ENCODE measurements at regions not wholly inside any gene's neighbourhood (a gene's known extent, or its start where the extent isn't known, plus 50 kb on each side); places are given as distances from the start of the nearest gene placed in this dataset.

DNA sequence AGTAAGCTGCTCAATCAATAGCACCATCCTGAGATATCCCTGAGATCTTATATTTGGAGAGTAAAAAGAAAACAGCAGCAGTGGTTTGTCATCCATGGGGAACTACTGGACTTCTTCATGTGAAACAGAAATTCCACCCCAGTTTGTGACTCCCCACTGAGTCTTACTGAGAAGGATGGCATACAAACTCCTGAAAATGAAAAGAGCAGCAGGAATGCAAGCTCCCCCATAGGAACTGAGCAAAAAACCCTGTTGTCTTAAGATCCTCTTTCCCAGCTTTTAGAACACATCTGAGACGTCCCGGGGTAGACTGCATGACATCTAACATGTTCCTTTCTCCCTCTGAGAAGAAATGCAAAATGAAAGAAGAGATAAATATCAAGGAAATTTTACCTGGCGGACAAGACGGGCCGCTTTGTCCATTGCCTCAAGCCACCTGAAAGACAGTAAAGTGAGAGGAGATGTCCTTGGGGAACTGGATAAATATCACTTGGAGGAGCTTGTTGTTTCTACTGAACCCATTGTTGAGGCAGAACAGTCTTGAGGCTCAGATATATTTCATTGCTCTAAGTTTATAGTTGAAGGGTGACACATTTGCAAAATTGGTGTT, 117.1 kb downstream of the NUDT12 start:
- no peak for TF ChIP-seq POLR2A (IDR thresholded peaks at IDR 0.05)
- TF ChIP-seq, protein P1, sequence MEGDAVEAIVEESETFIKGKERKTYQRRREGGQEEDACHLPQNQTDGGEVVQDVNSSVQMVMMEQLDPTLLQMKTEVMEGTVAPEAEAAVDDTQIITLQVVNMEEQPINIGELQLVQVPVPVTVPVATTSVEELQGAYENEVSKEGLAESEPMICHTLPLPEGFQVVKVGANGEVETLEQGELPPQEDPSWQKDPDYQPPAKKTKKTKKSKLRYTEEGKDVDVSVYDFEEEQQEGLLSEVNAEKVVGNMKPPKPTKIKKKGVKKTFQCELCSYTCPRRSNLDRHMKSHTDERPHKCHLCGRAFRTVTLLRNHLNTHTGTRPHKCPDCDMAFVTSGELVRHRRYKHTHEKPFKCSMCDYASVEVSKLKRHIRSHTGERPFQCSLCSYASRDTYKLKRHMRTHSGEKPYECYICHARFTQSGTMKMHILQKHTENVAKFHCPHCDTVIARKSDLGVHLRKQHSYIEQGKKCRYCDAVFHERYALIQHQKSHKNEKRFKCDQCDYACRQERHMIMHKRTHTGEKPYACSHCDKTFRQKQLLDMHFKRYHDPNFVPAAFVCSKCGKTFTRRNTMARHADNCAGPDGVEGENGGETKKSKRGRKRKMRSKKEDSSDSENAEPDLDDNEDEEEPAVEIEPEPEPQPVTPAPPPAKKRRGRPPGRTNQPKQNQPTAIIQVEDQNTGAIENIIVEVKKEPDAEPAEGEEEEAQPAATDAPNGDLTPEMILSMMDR (IDR thresholded peaks at IDR 0.05) = no peak
